K562 (cell line): ENCODE measurements at regions not wholly inside any gene's neighbourhood (a gene's known extent, or its start where the extent isn't known, plus 50 kb on each side); places are given as distances from the start of the nearest gene placed in this dataset.

Source experiments
- CSDE1 ChIP-seq, 2 experiments: fragments of 450-650 bp; IDR thresholded peaks; 2 replicates each; pipeline ENCODE4 v1.6.1; 2016; ENCODE audit warnings: mild to moderate bottlenecking in 1 of 2
- FOXK1 ChIP-seq: sonication (generic); formaldehyde crosslinking; IDR thresholded peaks from 2 replicates; pipeline ENCODE4 v1.8.0; 2022; ENCODE audit warnings: missing genetic modification reagents, mild to moderate bottlenecking, borderline replicate concordance
- KLF16 ChIP-seq: IDR thresholded peaks from 2 replicates; pipeline ENCODE4 v1.6.1; 2016; ENCODE audit warnings: antibody characterized with exemption
- MAFG ChIP-seq: fragments of 450-650 bp; conservative IDR thresholded peaks from 2 replicates; pipeline ENCODE4 v1.6.1; 2016; ENCODE audit warnings: missing genetic modification characterization, missing compliant biosample characterization
- NCOA4 ChIP-seq: fragments of 450-650 bp; IDR thresholded peaks from 2 replicates; pipeline ENCODE4 v1.6.1; 2018; ENCODE audit warnings: mild to moderate bottlenecking; ENCODE audit not compliant: partially characterized antibody
- SMARCB1 ChIP-seq: IDR thresholded peaks from 2 replicates; pipeline ENCODE4 v1.6.1; 2011; ENCODE audit warnings: improper control_type of control experiment, low read depth; ENCODE audit not compliant: insufficient read length
- STAG1 ChIP-seq: sonication (generic); formaldehyde crosslinking; IDR thresholded peaks from 2 replicates; pipeline ENCODE4 v1.5.0; 2020; ENCODE audit warnings: missing genetic modification reagents, borderline replicate concordance
- ZFPM2 ChIP-seq: fragments of 250-450 bp; sonication (Bioruptor Pico); IDR thresholded peaks from 2 replicates; pipeline ENCODE4 v1.5.1; 2022; ENCODE audit warnings: mild to moderate bottlenecking
- ZNF282 ChIP-seq: sonication (generic); formaldehyde crosslinking; IDR thresholded peaks from 2 replicates; pipeline ENCODE4 v1.8.1; 2023; ENCODE audit warnings: missing genetic modification reagents
- TF ChIP-seq, protein P1 (sequence below): fragments of 450-650 bp; IDR thresholded peaks from 2 replicates; pipeline ENCODE4 v1.6.1; 2017; ENCODE audit warnings: antibody characterized with exemption
- TF ChIP-seq, protein P2 (sequence below): fragments of 450-650 bp; conservative IDR thresholded peaks from 2 replicates; pipeline ENCODE4 v1.6.1; 2016; ENCODE audit warnings: missing genetic modification characterization, low read depth, mild to moderate bottlenecking, control low read depth, missing compliant biosample characterization

- TF ChIP-seq, protein P1, sequence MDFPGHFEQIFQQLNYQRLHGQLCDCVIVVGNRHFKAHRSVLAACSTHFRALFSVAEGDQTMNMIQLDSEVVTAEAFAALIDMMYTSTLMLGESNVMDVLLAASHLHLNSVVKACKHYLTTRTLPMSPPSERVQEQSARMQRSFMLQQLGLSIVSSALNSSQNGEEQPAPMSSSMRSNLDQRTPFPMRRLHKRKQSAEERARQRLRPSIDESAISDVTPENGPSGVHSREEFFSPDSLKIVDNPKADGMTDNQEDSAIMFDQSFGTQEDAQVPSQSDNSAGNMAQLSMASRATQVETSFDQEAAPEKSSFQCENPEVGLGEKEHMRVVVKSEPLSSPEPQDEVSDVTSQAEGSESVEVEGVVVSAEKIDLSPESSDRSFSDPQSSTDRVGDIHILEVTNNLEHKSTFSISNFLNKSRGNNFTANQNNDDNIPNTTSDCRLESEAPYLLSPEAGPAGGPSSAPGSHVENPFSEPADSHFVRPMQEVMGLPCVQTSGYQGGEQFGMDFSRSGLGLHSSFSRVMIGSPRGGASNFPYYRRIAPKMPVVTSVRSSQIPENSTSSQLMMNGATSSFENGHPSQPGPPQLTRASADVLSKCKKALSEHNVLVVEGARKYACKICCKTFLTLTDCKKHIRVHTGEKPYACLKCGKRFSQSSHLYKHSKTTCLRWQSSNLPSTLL = no peak
- TF ChIP-seq ZNF282 (CRISPR knock-in tag) = no peak
- no peak for TF ChIP-seq CSDE1 (IDR thresholded peaks at IDR 0.05)
- no peak for TF ChIP-seq MAFG (tag)
- no peak for TF ChIP-seq STAG1 (CRISPR knock-in tag)
- TF ChIP-seq KLF16 = no peak
- TF ChIP-seq NCOA4 = no peak
- no peak for TF ChIP-seq ZFPM2
- TF ChIP-seq, protein P2, sequence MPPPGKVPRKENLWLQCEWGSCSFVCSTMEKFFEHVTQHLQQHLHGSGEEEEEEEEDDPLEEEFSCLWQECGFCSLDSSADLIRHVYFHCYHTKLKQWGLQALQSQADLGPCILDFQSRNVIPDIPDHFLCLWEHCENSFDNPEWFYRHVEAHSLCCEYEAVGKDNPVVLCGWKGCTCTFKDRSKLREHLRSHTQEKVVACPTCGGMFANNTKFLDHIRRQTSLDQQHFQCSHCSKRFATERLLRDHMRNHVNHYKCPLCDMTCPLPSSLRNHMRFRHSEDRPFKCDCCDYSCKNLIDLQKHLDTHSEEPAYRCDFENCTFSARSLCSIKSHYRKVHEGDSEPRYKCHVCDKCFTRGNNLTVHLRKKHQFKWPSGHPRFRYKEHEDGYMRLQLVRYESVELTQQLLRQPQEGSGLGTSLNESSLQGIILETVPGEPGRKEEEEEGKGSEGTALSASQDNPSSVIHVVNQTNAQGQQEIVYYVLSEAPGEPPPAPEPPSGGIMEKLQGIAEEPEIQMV (tag) = no peak
- TF ChIP-seq FOXK1 (CRISPR knock-in tag) = no peak
- TF ChIP-seq SMARCB1 = no peak
Measured at GRCh38 chr12:42669553-42669952, 80.0 kb upstream of the PRICKLE1 start (continued).
